CD4-positive, alpha-beta T cell treated with Interleukin-2 at 100 ng/mL for 4 hours (primary cell): ENCODE measurements at regions not wholly inside any gene's neighbourhood (a gene's known extent, or its start where the extent isn't known, plus 50 kb on each side); places are given as distances from the start of the nearest gene placed in this dataset.
"Not testable (repeated sequence)": the region's sequence is repeated elsewhere in the genome, so short reads cannot be mapped to it uniquely, and the experiment has no call there.

Source experiments
- DNase-seq: peaks from one replicate; pipeline ENCODE4 v3.0.0-alpha.2; 2020; ENCODE audit warnings: low spot score

DNA sequence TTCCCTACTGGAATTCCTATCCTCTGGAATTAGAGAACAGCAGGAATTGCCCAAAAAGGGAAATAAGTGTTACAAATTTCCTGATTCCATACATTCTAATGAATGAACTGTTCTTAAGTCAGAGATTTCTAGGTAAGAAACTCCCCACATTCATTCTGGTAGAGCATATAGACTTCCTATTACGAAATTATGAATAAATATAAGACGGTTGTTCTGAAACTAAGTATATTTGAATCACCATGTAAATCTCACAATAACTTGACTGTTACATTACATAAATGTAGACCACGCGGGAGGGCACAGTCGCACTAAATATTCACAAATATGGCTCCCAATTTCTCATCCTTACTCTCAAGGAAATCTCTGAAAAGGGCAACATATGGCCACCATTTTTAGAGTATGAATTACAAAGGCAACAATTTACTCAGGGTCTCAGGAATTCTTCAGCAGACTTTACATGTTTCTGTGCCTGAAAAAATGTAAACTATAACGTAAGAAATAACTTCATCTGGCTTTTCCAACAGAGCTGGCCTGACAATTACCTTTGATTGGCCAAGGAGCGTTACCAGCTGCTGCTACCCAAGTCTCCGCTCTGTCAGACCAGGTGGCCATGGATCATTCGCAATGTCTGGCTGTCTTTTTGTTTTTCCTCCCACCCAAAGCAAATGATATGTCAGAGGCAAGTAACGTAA is 115.8 kb downstream of the MPP7 start:
- DNase-seq = no peak

DNA sequence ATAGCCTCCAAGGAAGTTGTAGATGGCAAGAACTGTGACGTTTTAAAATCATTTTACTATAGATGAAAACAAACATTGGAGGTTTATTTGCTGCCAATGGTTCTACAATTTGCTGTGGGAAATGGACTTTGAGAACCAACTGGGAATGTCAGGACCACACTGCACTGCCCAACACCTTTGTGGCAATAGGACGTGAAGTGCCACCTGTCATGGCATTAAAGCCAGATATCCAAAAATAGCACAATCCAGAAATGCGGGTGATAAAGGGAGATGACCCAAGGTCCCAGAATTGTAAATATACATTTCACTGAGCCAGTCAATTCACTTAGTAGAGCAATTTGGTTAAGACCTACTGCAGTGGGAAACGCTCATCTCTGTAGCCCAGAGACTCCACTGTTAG is 116.4 kb downstream of the MPP7 start:
- DNase-seq = no peak

DNA sequence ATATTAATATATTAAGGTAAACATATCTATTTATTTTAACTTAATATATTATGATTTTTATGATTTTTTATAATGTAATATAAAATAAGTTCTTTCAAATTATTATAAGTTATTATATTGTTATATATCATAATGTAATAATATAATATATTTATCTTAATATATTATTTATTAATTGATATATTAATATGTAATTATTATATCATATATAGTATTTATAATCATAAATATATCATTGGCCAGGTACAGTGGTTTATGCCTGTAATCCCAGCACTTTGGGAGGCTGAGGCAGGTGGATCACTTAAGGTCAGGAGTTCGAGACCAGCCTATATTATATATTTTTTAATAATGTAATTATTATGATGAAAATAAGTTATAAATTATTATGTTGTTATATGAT is 118.1 kb downstream of the MPP7 start:
- no peak for DNase-seq

DNA sequence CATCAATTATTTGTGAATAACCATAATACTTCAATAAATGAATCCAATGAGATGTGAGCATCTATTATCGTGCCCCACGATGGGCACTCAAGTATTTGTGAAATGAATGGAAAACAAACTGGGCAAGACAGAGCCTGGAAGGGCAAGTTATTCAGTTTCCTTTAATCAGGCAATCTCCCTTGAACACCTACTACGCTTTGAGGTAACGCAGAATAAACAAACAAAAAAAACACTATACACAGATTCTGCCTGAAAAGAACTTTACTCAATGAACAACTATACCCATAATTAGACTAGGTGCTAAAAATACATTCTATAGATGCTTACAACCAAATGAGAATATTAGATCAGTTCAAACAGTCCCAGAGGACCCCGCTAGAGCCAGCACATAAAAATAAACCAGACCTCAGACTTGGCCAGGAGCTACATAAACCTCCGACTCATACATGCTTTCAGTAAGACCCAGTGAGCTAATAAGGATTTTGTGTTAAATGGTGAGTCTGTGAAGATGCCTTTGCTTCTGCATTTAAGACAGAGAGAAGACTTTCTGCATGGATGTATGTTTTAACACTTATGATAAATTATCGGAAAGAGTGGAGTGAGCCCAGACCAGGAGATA is 121.3 kb downstream of the MPP7 start:
- no peak for DNase-seq

DNA sequence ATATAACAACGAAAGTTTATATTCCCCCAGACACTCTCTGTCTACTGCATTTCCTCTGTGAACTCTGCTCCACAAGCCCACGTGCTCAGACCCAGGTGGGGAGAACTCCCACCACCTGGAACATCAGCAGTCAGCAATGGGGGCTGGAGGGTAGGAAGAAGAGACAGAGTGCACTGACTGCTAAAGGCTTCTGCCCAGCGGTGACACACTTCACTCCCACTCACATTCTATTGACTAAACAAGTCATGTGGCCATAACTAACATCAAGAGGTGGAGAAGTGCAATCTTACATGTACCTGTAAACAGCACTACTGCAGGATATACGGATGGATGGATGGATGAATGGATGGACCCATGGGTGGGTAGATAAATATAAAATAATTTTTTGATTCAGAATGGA is 122.2 kb downstream of the MPP7 start:
- DNase-seq = no peak

DNA sequence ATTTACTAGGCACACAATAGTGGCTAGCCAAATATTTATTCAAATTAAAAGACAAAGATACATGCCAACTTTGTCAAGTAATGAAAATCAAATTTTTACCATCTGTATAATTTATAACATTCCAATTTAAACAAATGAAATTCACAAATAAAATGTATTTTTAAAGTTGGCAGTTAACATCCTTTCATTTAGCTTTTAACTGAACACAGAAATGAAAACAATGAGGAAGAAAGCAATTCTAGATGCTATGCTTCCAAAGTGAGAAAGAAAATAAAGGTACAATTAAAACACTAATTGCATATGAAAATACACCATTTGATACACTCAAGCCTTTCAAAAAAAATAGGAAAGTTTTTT is 123.1 kb downstream of the MPP7 start:
- no peak for DNase-seq

DNA sequence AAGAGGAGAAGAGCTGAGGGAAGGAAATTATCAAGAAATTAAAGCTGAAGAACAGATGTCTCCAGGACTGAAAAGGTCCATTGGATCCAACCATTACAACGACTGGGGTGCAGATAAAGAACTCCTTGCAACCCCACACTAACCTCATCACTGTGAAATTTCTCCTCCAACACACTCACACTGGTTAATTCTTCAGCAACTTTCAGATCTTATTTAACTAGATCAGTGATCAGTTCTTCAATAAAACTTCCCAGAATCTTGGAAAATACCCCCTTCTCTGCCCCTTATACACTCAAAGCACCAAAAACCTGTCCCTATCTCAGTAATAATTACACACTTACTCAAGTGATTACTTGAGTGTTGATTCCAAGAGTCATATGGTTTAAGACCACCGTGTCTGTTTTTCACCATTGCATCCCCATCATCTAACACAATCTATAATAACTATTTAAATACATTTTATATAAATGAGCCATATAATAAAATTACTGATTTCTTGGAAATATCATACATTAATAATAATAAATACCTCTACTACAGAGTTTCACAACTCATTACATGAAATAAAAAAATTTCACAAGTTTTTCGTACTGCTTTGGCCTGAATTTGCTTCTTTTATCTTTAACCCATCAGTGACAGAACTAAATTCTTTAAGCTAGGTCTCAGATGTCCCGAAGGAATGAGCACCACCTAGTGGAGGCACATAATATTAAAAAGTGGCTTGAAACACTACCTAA is 123.7 kb downstream of the MPP7 start:
- DNase-seq = peak; percentile 75

DNA sequence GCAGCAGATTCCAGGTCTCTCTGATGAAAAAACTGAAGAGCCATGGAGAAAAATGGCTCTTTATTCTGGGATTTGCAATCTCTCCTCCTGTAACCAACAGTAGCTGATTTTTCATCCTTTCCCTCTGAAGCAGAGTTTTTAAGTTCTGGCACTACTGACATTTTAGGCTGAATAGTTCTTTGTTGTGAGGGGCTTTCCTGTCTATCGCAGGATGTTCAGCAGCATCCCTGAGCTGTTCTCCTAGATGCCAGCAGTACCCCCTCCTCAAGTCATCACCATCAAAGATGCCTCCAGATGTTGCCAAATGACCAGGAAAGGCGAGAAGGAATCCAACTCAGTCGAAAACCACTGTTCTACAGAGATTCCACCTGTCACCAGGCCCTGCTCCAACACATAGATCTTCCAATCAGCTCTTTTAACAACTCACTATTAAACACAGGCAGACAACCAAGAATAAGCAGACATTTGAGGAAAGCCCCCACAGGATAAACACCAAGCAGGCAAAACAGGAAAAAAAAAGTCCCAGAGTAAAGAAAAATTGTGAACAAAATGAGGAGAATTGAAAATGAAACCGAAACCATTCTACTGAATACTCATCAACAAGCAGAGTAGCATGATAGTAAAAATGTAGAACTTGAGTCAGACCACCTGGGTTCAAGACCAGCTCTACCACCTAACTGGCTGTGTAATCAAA is 124.8 kb downstream of the MPP7 start:
- peak; percentile 45 for DNase-seq

DNA sequence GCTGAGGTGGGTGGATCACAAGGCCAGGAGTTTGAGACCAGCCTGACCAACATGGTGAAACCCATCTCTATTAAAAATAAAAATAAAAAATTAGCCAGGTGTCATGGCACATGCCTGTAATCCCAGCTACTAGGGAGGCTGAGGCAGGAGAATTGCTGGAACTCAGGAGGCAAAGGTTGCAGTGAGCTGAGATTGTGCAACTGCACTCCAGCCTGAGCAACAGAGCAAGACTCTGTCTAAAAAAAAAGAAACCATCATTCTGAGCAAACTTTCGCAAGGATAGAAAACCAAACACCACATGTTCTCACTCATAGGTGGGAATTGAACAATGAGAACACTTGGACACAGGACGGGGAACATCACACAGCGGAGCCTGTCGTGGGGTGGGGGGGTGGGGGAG is 126.4 kb downstream of the MPP7 start:
- DNase-seq = not testable (repeated sequence)

DNA sequence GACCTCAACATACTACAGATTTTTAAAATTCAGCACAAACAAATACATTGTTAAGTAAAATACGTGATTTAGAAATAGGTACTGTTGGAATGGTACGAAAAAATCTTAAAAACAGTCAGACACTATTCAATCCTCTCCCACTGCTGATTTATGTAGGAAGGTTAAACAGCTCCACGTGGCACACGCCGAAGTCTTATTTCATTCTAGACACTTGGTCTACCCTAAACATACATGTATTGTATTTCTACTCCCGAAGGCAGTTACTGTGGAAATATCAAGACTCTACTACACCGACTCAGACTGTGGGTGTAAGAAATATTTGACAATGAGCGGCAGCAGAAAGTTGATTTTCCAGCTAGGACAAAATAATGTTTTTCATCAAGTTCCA is 130.6 kb downstream of the MPP7 start:
- DNase-seq = no peak

DNA sequence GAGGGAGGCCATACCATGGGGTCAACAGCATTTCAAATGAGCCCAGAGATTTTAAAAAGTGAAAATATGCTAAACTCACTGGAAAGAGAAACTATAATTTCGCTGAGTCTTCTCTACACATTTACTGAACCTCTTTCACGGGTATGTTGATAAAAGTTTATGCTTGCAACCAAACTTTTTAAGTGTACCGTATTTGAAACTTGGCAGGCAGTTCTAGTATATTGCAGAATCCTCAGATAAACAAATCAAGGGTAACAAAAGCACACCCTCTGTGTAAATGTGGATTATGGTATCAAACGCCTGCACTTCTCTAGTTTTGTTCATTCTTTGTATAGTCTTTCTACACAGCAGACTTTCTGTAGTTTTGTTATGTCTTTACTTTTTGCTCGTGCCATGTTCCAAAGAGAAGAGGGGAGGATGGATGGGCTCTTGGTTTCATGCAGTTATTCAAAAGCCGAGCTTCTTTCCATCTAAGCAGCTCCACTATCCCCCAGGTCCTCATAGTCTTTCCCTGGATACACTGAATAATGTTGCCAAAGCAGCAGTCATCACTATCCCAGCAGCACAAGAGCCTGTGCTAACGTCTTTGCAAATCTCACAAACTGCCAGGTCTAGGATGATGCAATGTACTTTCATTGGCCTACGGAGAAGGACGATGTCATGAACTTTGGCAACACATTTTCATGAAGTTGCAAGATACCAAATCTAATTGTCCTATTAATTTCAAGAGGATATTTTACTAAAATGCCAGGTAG is 131.2 kb downstream of the MPP7 start:
- DNase-seq = no peak

DNA sequence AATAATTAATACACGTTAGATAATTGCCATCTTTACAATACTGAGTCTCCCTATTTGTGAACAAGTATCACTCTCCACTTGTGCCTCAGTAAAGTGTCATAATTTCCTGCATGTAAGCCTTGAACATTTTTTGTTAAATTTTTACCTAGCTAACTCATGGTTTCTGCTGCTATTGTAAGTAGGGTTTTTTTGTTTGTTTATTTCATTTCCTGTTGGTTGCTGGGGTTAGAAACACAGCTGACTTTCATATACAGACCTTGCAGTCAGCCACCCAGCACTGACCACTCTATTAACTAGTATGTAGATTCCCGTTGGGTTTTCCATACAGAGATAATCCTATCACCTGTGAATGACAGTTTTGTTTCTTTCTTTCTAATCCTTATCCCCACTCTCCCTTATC is 133.3 kb downstream of the MPP7 start:
- DNase-seq = no peak

DNA sequence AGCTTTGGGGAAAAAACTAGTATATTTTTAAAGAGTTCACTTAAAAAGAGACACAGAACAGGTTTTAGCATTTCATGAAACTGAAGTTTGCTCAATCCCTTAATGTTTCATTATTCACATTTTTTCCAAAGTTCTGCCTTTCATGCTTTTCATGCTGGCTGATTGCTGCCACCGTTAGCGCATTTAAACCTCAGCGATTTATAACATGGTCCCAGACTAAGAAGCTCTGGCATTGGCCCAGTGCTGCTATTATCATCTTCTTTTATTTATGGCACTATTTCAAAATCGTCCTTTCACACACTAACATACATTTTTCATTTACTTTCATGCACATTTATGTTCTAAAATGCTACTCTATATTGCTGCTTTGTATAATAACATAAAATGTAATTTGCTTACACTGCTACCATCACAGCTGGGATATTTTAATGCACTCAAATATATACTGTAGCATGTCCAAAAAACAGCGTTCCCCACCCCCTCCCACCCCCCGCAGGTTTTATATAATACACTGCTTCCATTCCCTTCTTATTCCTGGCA is 141.9 kb downstream of the MPP7 start:
- no peak for DNase-seq

DNA sequence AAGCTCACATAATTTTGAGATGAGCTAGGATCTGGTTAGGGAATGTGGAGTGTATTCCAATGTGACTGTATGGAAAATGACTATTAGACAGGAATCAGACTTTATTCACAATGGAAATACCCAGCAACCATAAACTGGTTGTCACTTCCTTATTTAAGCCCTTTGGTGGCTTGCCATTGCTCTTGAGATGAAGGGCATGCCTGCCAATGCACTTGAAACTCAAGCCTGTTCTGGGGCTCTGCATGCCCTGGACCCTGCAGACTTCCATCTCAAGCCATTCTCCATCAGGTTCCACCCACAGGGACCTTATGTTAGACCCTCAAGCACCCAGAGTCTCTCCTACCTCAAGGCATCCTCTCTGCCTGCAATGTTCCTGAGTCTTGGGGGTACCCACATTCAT is 145.5 kb downstream of the MPP7 start:
- DNase-seq = no peak

DNA sequence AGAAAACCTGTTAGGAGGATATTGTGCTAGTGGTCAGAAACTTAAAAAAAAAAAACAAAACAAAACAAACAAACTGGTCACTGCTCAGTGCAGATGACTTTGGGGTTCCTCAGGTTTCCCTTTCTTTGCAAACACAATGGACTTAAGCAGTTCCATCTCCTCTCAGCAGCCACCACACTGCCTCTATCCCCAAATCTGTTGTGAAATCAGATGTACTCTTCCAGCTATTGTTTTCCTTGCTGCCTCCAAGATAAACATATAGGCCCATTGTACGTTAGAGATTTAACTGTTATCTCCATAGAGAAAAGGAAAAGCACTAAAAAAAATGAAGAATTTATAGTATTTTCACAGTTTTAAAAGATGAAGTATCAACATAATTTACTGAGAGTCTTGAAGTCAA is 147.1 kb downstream of the MPP7 start:
- DNase-seq = no peak

DNA sequence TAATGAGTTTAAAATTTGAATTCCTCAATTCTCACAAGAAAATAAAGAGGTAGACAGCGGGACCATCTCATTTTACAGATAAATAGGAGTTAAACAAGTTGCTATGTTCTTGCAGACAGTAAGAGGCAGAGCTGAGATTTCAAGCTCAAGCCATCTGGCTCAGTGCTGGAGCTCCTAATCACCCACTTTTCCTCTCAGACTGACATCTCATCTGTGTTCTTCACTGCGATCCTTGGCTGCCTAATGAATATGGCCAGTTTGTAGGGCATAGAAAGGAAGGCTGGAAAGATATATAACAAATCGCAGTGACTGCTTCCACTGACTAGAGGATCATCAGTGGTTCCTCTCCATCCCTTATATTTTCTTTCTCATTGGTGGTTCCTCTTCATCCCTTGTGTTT is 151.2 kb downstream of the MPP7 start:
- no peak for DNase-seq

DNA sequence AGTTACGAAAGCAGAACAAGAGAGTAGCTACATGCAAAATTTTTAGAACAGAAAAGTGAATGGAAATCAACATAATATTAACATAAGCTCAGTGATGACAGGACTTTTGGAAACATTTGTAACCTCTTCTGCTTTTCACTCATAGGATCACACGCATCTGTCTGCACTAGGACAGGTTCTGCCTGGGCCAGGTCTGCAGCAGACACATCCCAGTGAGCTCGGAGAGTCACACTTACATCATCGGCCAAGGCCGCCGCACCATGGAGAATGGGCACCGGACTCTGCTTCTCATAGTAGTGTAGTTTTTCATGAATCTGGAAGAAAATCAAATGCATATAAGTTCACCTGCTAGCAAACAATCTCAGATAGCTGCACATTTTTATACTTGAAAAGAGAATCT is 150.9 kb upstream of the ODAD2 start:
- no peak for DNase-seq

DNA sequence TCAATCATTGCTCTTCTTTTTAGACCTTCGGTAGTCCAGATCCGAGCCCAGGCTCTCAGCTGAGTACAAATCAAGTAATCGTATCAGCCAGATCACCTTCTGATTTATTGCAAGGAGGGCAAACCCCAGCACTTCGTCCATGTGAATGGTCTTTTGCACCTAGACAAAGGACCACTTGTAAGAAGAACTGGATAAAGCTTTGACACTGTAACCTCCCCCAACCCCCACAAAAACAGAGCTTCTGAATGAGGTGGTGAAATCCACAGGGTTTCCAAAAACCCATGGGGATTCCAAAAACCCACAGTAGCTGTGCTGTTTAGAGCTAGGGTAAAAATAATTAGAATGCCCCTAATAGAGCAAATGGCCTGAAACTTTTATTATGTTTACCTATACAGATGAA is 148.8 kb upstream of the ODAD2 start:
- no peak for DNase-seq

DNA sequence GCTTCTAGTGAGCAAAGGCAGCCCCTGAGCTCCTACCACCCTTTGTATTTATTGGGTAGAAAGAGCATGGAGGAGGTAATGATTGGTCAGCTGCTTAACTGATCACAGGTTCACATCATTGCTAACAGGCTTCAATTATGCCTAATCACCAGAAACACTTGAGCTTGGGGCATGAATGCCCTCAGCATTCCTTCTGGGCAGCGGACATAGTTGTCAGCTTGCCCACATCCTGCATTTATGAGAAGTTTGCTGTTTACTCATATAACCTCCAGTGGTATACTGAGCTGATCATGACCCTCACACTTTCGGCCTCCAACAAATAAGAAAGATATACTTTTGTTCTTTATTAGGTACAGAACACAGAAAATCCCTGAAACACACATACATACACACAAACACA is 140.3 kb upstream of the ODAD2 start:
- no peak for DNase-seq

DNA sequence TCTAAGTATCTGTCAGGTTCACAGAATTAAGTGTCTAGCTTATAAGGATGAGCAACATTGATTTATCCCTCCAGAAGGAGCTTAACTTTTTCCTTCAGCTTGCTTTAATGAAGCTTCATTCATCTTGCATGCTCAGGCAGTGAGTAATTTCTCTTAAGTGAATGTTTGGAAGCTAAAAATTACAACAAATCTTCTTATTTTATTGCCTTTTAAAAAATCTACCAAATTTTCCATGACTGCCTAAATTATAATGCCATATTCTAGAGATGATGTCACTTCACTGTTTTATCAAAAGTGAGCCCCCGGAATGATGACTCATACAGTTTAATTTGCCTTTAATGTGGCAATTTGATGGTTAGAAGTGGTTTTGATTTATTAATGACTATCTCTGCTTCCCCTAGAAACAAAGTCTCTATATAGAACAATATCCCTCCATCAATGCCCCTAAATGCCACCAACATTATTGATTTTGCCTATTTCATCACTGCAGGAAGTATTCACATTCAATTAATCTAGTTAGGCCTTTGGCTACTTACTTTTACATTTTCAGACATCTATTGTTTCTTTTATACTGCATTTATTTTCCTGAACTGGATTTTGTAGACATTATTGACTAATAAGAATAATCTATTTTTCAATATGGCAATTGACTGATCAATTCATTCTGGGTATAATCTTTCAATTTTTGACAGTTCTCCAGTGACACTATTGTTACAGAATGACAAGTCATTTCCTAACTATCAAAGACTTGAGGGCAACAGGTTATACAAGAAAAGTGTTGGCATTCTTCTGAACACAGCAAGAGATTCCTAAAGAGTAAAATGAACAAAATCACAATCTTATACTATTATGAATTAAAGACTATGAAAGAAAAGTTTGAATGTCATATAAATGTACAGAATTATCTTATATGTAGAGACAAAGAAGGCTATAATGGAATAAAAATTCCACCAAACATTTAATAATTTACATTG is 139.3 kb upstream of the ODAD2 start:
- no peak for DNase-seq

DNA sequence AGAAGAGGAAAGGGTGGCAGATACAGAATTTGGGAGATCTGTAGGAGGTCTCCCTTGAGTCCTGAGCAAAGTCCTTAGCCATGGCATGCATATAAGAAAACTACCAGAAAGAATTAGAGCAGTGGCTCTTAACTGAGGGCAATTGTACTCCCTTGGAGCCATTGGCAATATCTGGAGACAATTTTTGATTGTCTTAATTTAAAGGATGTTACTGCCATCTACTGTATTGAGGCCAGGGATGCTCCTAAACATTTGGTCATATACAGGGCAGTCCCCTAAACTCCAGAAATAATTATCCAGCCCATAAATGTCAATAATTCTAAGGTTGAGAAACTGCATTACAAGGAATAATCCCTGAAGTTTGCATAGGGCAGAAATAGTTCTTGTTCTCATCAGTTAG is 136.4 kb upstream of the ODAD2 start:
- no peak for DNase-seq
